MM.1S (cell line): ENCODE measurements at regions not wholly inside any gene's neighbourhood (a gene's known extent, or its start where the extent isn't known, plus 50 kb on each side); places are given as distances from the start of the nearest gene placed in this dataset.

Experiments used
- DNase-seq: peaks from one replicate; pipeline ENCODE4 v3.0.0-alpha.2; 2015
- H2AFZ ChIP-seq: fragments of 300-600 bp; sonication (generic); 2 replicates; pipeline ENCODE4 v1.6.0; 2016; ENCODE audit warnings: antibody characterized with exemption, low read length
- H3F3A ChIP-seq: fragments of 300-600 bp; sonication (generic); 2 replicates; pipeline ENCODE4 v1.6.1; 2016; ENCODE audit warnings: mild to moderate bottlenecking, antibody characterized with exemption, low read length, moderate library complexity, mixed read lengths; ENCODE audit not compliant: insufficient read depth
- H3K27ac ChIP-seq: fragments of 300-600 bp; sonication (generic); 2 replicates; pipeline ENCODE4 v1.5.1; 2016; ENCODE audit warnings: mild to moderate bottlenecking, low read length
- H3K27me3 ChIP-seq: fragments of 300-600 bp; sonication (generic); replicated peaks from 2 replicates; pipeline ENCODE4 v1.6.0; 2016; ENCODE audit warnings: low read length; ENCODE audit not compliant: insufficient read depth
- H3K36me3 ChIP-seq: fragments of 300-600 bp; sonication (generic); replicated peaks from 2 replicates; pipeline ENCODE4 v1.6.1; 2016; ENCODE audit warnings: mild to moderate bottlenecking, low read length, mixed read lengths; ENCODE audit not compliant: insufficient read depth
- H3K4me1 ChIP-seq: fragments of 300-600 bp; sonication (generic); 2 replicates; pipeline ENCODE4 v1.6.1; 2016; ENCODE audit warnings: low read length, mixed read lengths
- H3K4me2 ChIP-seq: fragments of 300-600 bp; sonication (generic); 2 replicates; pipeline ENCODE4 v1.6.0; 2016; ENCODE audit warnings: low read depth, low read length
- H3K4me3 ChIP-seq: fragments of 300-600 bp; sonication (generic); 2 replicates; pipeline ENCODE4 v1.5.1; 2016; ENCODE audit warnings: low read length, mixed read lengths
- H3K79me2 ChIP-seq: fragments of 300-600 bp; sonication (generic); 2 replicates; pipeline ENCODE4 v1.6.1; 2016; ENCODE audit warnings: mixed run types, low read length, mixed read lengths
- H3K9ac ChIP-seq: fragments of 300-600 bp; sonication (generic); 2 replicates; pipeline ENCODE4 v1.6.1; 2016; ENCODE audit warnings: low read length, mixed read lengths
- H3K9me2 ChIP-seq: fragments of 300-600 bp; sonication (generic); replicated peaks from 2 replicates; pipeline ENCODE4 v1.6.1; 2016; ENCODE audit warnings: mild to moderate bottlenecking, low read length, mixed read lengths; ENCODE audit not compliant: insufficient read depth
- H3K9me3 ChIP-seq: fragments of 300-600 bp; sonication (generic); replicated peaks from 2 replicates; pipeline ENCODE4 v1.6.1; 2016; ENCODE audit warnings: mild to moderate bottlenecking, low read length, mixed read lengths; ENCODE audit not compliant: insufficient read depth
- H4K20me1 ChIP-seq: fragments of 300-600 bp; sonication (generic); 2 replicates; pipeline ENCODE4 v1.6.1; 2016; ENCODE audit warnings: mild to moderate bottlenecking, low read length, moderate library complexity, mixed read lengths; ENCODE audit not compliant: insufficient read depth
- EZH2 ChIP-seq: fragments of 300-600 bp; sonication (generic); optimal IDR thresholded peaks from 2 replicates; pipeline ENCODE3; 2017; ENCODE audit warnings: low read depth, mild to moderate bottlenecking, antibody characterized with exemption, low read length, mixed read lengths
- EZH2phosphoT487 ChIP-seq: fragments of 300-600 bp; sonication (generic); IDR thresholded peaks from 2 replicates; pipeline ENCODE4 v1.6.1; 2018; ENCODE audit warnings: antibody characterized with exemption, low read length
- TF ChIP-seq, protein P1 (sequence below): fragments of 300-600 bp; sonication (generic); IDR thresholded peaks from 2 replicates; pipeline ENCODE4 v1.5.1; 2016; ENCODE audit warnings: antibody characterized with exemption, low read length, mixed read lengths

DNA sequence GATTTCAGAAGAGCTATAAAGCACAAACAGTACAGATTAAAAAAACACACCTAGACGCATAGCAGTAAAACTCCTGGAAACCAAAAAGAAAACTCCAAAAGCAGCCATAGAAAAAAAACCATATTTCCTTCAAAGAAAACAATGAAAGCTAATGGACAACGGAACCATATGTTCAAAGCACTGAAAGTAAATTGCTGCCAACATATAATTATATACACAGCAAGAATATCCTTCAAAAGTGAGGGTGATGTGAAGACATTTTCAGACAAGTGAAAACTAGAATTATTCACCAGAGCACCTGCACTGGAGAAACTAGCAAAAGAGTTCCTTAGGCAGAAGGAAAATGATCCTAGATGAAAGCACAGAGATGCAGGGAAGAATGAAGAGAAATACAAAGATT lies 58.2 kb upstream of the PCSK6 start:
- no peaks in the 10 kb centered on the region for H3K9me2 ChIP-seq
- no peak overlapping the region for H3K27ac ChIP-seq
- TF ChIP-seq EZH2 (no peak), EZH2phosphoT487 (no peak)
- TF ChIP-seq, protein P1, sequence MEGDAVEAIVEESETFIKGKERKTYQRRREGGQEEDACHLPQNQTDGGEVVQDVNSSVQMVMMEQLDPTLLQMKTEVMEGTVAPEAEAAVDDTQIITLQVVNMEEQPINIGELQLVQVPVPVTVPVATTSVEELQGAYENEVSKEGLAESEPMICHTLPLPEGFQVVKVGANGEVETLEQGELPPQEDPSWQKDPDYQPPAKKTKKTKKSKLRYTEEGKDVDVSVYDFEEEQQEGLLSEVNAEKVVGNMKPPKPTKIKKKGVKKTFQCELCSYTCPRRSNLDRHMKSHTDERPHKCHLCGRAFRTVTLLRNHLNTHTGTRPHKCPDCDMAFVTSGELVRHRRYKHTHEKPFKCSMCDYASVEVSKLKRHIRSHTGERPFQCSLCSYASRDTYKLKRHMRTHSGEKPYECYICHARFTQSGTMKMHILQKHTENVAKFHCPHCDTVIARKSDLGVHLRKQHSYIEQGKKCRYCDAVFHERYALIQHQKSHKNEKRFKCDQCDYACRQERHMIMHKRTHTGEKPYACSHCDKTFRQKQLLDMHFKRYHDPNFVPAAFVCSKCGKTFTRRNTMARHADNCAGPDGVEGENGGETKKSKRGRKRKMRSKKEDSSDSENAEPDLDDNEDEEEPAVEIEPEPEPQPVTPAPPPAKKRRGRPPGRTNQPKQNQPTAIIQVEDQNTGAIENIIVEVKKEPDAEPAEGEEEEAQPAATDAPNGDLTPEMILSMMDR = no peak
- no peak overlapping the region for H3K9ac ChIP-seq
- no peak overlapping the region for H3K4me2 ChIP-seq
- DNase-seq = no peak
- no peaks in the 10 kb centered on the region for H3K4me1 ChIP-seq
- no peak overlapping the region for H2AFZ ChIP-seq
- H3K9me3 ChIP-seq = no peaks in the 10 kb centered on the region
- no peaks in the 10 kb centered on the region for H3K79me2 ChIP-seq
- peaks cover 31% of the 10 kb centered on the region for H3K27me3 ChIP-seq
- H3K36me3 ChIP-seq = no peaks in the 10 kb centered on the region
- no peak overlapping the region for H3K4me3 ChIP-seq
- no peaks in the 10 kb centered on the region for H3F3A ChIP-seq
- no peaks in the 10 kb centered on the region for H4K20me1 ChIP-seq

DNA sequence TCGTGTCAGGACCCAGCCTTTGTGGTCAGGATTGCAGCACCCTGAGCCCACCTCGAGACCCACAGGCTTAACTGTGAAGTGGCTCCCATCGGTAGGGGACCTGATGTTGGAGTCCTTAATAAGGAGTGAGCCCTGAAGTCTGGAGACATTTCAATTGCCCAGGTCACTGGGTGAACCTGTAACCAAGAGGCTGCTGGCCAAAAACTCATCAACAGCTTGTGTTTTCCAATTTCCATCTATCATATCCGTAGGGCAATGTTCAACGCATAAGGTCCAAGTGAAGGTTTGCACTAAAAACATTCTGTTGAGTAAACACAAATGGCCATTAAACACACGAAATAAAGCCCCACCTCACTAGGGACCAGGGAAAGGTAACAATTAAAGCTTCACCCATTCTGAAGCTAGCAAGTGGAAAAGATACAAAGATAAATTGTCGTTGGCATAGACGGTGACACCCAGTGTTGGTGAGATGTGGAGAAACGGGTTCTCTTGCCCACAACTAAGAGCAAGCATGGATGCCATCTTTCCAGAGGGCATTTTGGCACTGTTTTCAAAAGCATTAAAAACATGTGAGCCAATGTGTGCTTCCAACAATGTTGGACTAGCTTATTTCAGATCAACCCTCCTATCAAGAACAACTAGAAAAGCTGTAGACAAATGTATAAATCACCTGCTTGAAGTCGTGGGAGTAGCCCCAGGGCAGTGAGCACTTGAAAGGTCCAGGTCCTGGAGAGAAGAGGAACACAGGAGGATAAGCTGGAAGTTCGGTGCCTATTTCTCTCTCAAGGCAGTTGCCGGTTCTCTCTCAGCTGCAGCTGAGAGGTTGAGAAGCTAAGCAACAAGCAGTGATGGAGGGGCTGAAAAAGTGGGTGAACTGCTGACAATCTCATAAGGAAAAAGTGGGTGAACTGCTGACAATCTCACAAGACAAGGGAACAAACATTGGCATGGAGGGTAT lies 56.3 kb upstream of the PCSK6 start:
- Histone ChIP-seq H3F3A (no peaks in the 10 kb centered on the region), H3K4me1 (no peaks in the 10 kb centered on the region), H3K9me3 (no peaks in the 10 kb centered on the region), H3K27ac (no peak overlapping the region), H3K9ac (no peak overlapping the region), H3K9me2 (no peaks in the 10 kb centered on the region), H3K36me3 (no peaks in the 10 kb centered on the region), H2AFZ (no peak overlapping the region), H3K79me2 (no peaks in the 10 kb centered on the region), H3K4me2 (no peak overlapping the region), H3K4me3 (no peak overlapping the region), H3K27me3 (peaks cover 21% of the 10 kb centered on the region; the same call in 1 of the 2 replicates), H4K20me1 (no peaks in the 10 kb centered on the region)
- no peak for DNase-seq
- TF ChIP-seq, protein P1 = no peak
- no peak for TF ChIP-seq EZH2
- no peak for TF ChIP-seq EZH2phosphoT487

DNA sequence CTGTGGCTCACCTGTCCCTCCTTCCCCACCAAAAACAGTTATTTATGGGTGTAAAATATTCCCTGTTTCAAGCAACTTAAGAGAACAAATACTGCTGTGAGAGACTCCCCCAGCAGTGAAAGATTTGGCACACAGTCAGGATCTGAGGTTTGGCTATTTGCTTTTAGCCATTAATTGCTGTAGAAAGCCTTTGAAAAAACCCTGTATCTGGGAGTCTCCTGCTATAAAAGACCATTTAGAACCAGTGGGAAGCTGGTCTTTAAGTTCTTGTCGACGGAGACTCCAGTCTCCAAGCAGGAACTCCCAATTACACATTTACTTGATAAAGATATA lies 55.1 kb upstream of the PCSK6 start:
- no peaks in the 10 kb centered on the region for H3K79me2 ChIP-seq
- no peak overlapping the region for H3K4me3 ChIP-seq
- no peak overlapping the region for H3K27ac ChIP-seq
- DNase-seq = no peak
- TF ChIP-seq, protein P1 = no peak
- TF ChIP-seq EZH2phosphoT487 (no peak), EZH2 (no peak)
- no peaks in the 10 kb centered on the region for H4K20me1 ChIP-seq
- no peaks in the 10 kb centered on the region for H3K9me3 ChIP-seq
- peaks cover 20% of the 10 kb centered on the region; the same call in 1 of the 2 replicates for H3K27me3 ChIP-seq
- no peaks in the 10 kb centered on the region for H3K36me3 ChIP-seq
- H3K4me1 ChIP-seq = no peaks in the 10 kb centered on the region
- H3K9me2 ChIP-seq = no peaks in the 10 kb centered on the region
- H3K9ac ChIP-seq = no peak overlapping the region
- no peak overlapping the region for H3K4me2 ChIP-seq
- no peak overlapping the region for H2AFZ ChIP-seq
- H3F3A ChIP-seq = no peaks in the 10 kb centered on the region
